SK-N-SH (cell line): ENCODE measurements at regions not wholly inside any gene's neighbourhood (a gene's known extent, or its start where the extent isn't known, plus 50 kb on each side); places are given as distances from the start of the nearest gene placed in this dataset.

ENCODE experiments used
- CTCF ChIA-PET: fragments of 300-600, 350-600 bp; formaldehyde crosslinking; extraction: SDS; loops from one replicate; lab custom pipeline; 2021; lab: Yijun Ruan, JAX
- POLR2A ChIA-PET: fragments of 350-600 bp; sonication (Branson Sonifier 250); formaldehyde crosslinking; extraction: SDS; loops from one replicate; lab custom pipeline; 2020; ENCODE audit warnings: antibody characterized with exemption, inconsistent platforms; lab: Yijun Ruan, JAX
- DNase-seq: peaks from one replicate; pipeline ENCODE4 v3.0.0; 2012
- H2AFZ ChIP-seq: fragments of 200-600 bp; sonication (generic); 2 replicates; pipeline ENCODE4 v1.8.1; 2016; ENCODE audit warnings: antibody characterized with exemption, mild to moderate bottlenecking, low read depth
- H3F3A ChIP-seq: fragments of 200-600 bp; sonication (generic); replicated peaks from 2 replicates; pipeline ENCODE3; 2016; ENCODE audit warnings: antibody characterized with exemption, mild to moderate bottlenecking; ENCODE audit not compliant: insufficient read depth
- H3K27ac ChIP-seq, 2 experiments: fragments of 200-500 bp in 1 of 2; fragments of 200-600 bp in 1 of 2; sonication (Bioruptor generic) in 1 of 2; sonication (generic), shearing (Covaris generic) in 1 of 2; 2 replicates each; pipeline versions ENCODE4 v1.5.1 to v1.6.1; 2014 to 2016; ENCODE audit warnings: low read depth in 2 of 2, inconsistent platforms in 1 of 2, low read length in 1 of 2, mild to moderate bottlenecking in 1 of 2, mixed read lengths in 1 of 2
- H3K27me3 ChIP-seq: fragments of 200-600 bp; sonication (generic), shearing (Covaris generic); 2 replicates; pipeline ENCODE4 v1.6.1; 2016; ENCODE audit warnings: mixed run types; ENCODE audit not compliant: insufficient read depth
- H3K36me3 ChIP-seq, 2 experiments: fragments of 200-500 bp in 1 of 2; fragments of 200-600 bp in 1 of 2; sonication (Bioruptor generic) in 1 of 2; sonication (generic) in 1 of 2; replicated peaks in 1 of 2; 2 replicates each; pipeline versions ENCODE3 to v1.5.1; 2014 to 2016; ENCODE audit warnings: low read length in 1 of 2, mild to moderate bottlenecking in 1 of 2; ENCODE audit not compliant: insufficient read depth in 2 of 2, control insufficient read depth in 1 of 2
- H3K4me1 ChIP-seq, 2 experiments: fragments of 200-500 bp in 1 of 2; fragments of 200-600 bp in 1 of 2; sonication (Bioruptor generic) in 1 of 2; sonication (generic), shearing (Covaris generic) in 1 of 2; 2 replicates each; pipeline versions ENCODE4 v1.5.1 to v1.6.1; 2014 to 2016; ENCODE audit warnings: low read depth in 1 of 2, low read length in 1 of 2, mixed run types in 1 of 2; ENCODE audit not compliant: insufficient read depth in 2 of 2, control insufficient read depth in 1 of 2
- H3K4me2 ChIP-seq: fragments of 200-600 bp; sonication (generic), shearing (Covaris generic); 2 replicates; pipeline ENCODE4 v1.6.1; 2017; ENCODE audit warnings: mixed run types
- H3K4me3 ChIP-seq, 2 experiments: fragments of 200-500 bp in 1 of 2; fragments of 200-600 bp in 1 of 2; sonication (Bioruptor generic) in 1 of 2; sonication (generic), shearing (Covaris generic) in 1 of 2; 2 replicates each; pipeline versions ENCODE4 v1.5.1 to v1.8.1; 2014 to 2016; ENCODE audit warnings: low read depth in 2 of 2, inconsistent platforms in 1 of 2, low read length in 1 of 2, mild to moderate bottlenecking in 1 of 2, mixed read lengths in 1 of 2, moderate library complexity in 1 of 2
- H3K79me2 ChIP-seq: fragments of 200-600 bp; sonication (generic); 2 replicates; pipeline ENCODE4 v1.8.1; 2017; ENCODE audit warnings: mild to moderate bottlenecking; ENCODE audit not compliant: insufficient read depth
- H3K9ac ChIP-seq: fragments of 200-600 bp; sonication (generic); 2 replicates; pipeline ENCODE4 v1.6.1; 2017; ENCODE audit warnings: mixed run types
- H3K9me2 ChIP-seq: fragments of 200-600 bp; sonication (generic); 2 replicates; pipeline ENCODE4 v1.6.1; 2017; ENCODE audit warnings: mixed run types
- H3K9me3 ChIP-seq: fragments of 200-600 bp; sonication (generic); 2 replicates; pipeline ENCODE4 v1.6.1; 2017; ENCODE audit warnings: mixed run types, mild to moderate bottlenecking, moderate library complexity
- H4K20me1 ChIP-seq: fragments of 200-600 bp; sonication (generic); 2 replicates; pipeline ENCODE4 v1.6.1; 2017; ENCODE audit warnings: mild to moderate bottlenecking, mixed run types; ENCODE audit not compliant: insufficient read depth
- CTCF ChIP-seq: fragments of 200-600 bp; sonication (generic); IDR thresholded peaks from 2 replicates; pipeline ENCODE4 v1.6.1; 2017; ENCODE audit warnings: antibody characterized with exemption, mild to moderate bottlenecking, moderate library complexity
- FOSL2 ChIP-seq: IDR thresholded peaks from 2 replicates; pipeline ENCODE4 v1.4.0; 2012; ENCODE audit warnings: low read depth, mild to moderate bottlenecking, moderate library complexity, borderline replicate concordance
- FOXJ3 ChIP-seq: sonication (generic); formaldehyde crosslinking; IDR thresholded peaks from 2 replicates; pipeline ENCODE4 v1.5.1; 2020; ENCODE audit warnings: mild to moderate bottlenecking, missing genetic modification reagents
- JUND ChIP-seq: IDR thresholded peaks from 2 replicates; pipeline ENCODE4 v1.4.0; 2012
- NFIC ChIP-seq: IDR thresholded peaks from 2 replicates; pipeline ENCODE4 v1.4.0; 2012; ENCODE audit warnings: borderline replicate concordance
- PBX3 ChIP-seq: IDR thresholded peaks from 2 replicates; pipeline ENCODE4; 2012
- RAD21 ChIP-seq: IDR thresholded peaks from 2 replicates; pipeline ENCODE4 v1.6.1; 2012; ENCODE audit warnings: mild to moderate bottlenecking, low read length
- RFX5 ChIP-seq: IDR thresholded peaks from 2 replicates; pipeline ENCODE4 v1.6.1; 2012; ENCODE audit warnings: mild to moderate bottlenecking, improper control_type of control experiment, low read length
- USF1 ChIP-seq: IDR thresholded peaks from 2 replicates; pipeline ENCODE4 v1.4.0; 2012; ENCODE audit warnings: low read depth, borderline replicate concordance
- USF2 ChIP-seq: fragments of 150-350 bp; IDR thresholded peaks from 2 replicates; pipeline ENCODE4 v1.6.1; 2017; ENCODE audit warnings: antibody characterized with exemption, low read length, low read depth, borderline replicate concordance
- ZBTB33 ChIP-seq: IDR thresholded peaks from 2 replicates; pipeline ENCODE4 v1.4.0; 2012; ENCODE audit warnings: low read depth, borderline replicate concordance
- WGBS: methylation state at CpG from one replicate; pipeline ENCODE4 v1.1.6; 2017; ENCODE audit warnings: low lambda C conversion rate; 5-methylcytosine and 5-hydroxymethylcytosine counted together
- TF ChIP-seq, protein P1 (sequence below): IDR thresholded peaks from 2 replicates; pipeline ENCODE4 v1.4.0; 2012; ENCODE audit warnings: low read depth

DNA sequence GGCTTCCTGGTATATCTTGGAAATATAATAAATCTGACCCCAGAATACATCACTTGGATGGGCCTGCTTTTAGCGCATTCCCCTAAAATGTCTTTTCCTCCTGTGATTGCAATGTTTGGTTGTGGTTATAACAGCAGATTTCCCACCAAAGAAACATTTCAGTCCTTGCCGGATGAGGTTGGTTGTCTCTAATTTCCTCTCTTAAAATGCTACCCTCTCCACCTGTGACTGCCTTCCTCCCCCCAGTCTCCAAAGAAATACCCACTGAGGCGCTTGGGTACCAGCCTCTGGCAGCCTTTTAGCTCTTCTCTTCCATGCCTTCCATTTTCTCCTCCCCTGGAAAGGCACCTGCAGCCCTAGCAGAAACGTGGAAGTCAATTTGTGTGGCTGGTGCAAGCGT, 102.1 kb upstream of the SIX3 start:
- Histone ChIP-seq H3K9ac (no peak overlapping the region), H4K20me1 (no peaks in the 10 kb centered on the region), H3K4me3 (no peak overlapping the region), H3K4me2 (no peak overlapping the region), H3K9me2 (no peaks in the 10 kb centered on the region), H3F3A (no peaks in the 10 kb centered on the region), H3K36me3 (no peaks in the 10 kb centered on the region), H3K27ac (no peak overlapping the region), H3K4me1 (peaks cover 0 to 3% of the 10 kb centered on the region in 2 experiments; a peak in 1 of 4 replicates), H3K79me2 (no peaks in the 10 kb centered on the region), H3K9me3 (no peaks in the 10 kb centered on the region), H3K27me3 (peaks cover 10% of the 10 kb centered on the region; the same call in 1 of the 2 replicates), H2AFZ (no peak overlapping the region)
- ChIA-PET POLR2A (no interaction called here), CTCF (no interaction called here)
- no peak for DNase-seq
- WGBS: 56% methylated on average over 5 of the region's 5 CpGs
- TF ChIP-seq CTCF (no peak), FOXJ3 (CRISPR knock-in tag) (no peak), USF2 (no peak)

- ChIA-PET POLR2A (no interaction called here), CTCF (no interaction called here)
- DNase-seq: no peak
- no peaks in the 10 kb centered on the region for H3K9me2 ChIP-seq
- H3K4me2 ChIP-seq: no peak overlapping the region
- no peaks in the 10 kb centered on the region for H3F3A ChIP-seq
- H4K20me1 ChIP-seq: no peaks in the 10 kb centered on the region
- TF ChIP-seq JUND (no peak), USF1 (no peak), RFX5 (no peak), CTCF (no peak), NFIC (no peak), ZBTB33 (no peak), RAD21 (no peak), FOSL2 (no peak), PBX3 (no peak)
- TF ChIP-seq, protein P1, sequence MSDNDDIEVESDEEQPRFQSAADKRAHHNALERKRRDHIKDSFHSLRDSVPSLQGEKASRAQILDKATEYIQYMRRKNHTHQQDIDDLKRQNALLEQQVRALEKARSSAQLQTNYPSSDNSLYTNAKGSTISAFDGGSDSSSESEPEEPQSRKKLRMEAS: no peak
- H3K27ac ChIP-seq: no peak overlapping the region
- H3K9ac ChIP-seq: no peak overlapping the region
- H3K79me2 ChIP-seq: no peaks in the 10 kb centered on the region
- H3K27me3 ChIP-seq: peaks cover 10% of the 10 kb centered on the region; the same call in 1 of the 2 replicates
- peaks cover 0 to 3% of the 10 kb centered on the region in 2 experiments; a peak in 1 of 4 replicates for H3K4me1 ChIP-seq
- H3K4me3 ChIP-seq: no peak overlapping the region
- no peaks in the 10 kb centered on the region for H3K9me3 ChIP-seq
- 61% methylated on average over 10 of the region's 10 CpGs for WGBS
- no peaks in the 10 kb centered on the region for H3K36me3 ChIP-seq
- no peak overlapping the region for H2AFZ ChIP-seq
Observed at GRCh38 chr2:44839771-44840502, 101.6 kb upstream of the SIX3 start.
